DND-41 (cell line): ENCODE measurements at regions not wholly inside any gene's neighbourhood (a gene's known extent, or its start where the extent isn't known, plus 50 kb on each side); places are given as distances from the start of the nearest gene placed in this dataset.

Experiments
- ATAC-seq: fragments of 200-7000 bp; cut with Tn5 transposase; 3 replicates; pipeline ENCODE4 v1.9.1; 2021; ENCODE audit warnings: low read depth; ENCODE audit not compliant: insufficient read depth
- DNase-seq: peaks from one replicate; pipeline ENCODE4 v3.0.0-alpha.2; 2020
- H2AFZ ChIP-seq: 2 replicates; pipeline ENCODE4 v1.6.0; 2012; ENCODE audit warnings: low read depth, low read length
- H3K27ac ChIP-seq: 2 replicates; pipeline ENCODE4 v1.5.1; 2012; ENCODE audit warnings: low read length, inconsistent platforms
- H3K27me3 ChIP-seq: fragments of 200-600 bp; sonication (generic); 2 replicates; pipeline ENCODE4 v1.6.0; 2012; ENCODE audit warnings: low read length, mild to moderate bottlenecking, inconsistent platforms; ENCODE audit not compliant: insufficient read depth, poor library complexity
- H3K36me3 ChIP-seq: 2 replicates; pipeline ENCODE4 v1.5.1; 2012; ENCODE audit warnings: low read length, inconsistent platforms; ENCODE audit not compliant: insufficient read depth
- H3K4me1 ChIP-seq: 2 replicates; pipeline ENCODE4 v1.5.1; 2012; ENCODE audit warnings: mild to moderate bottlenecking, low read length; ENCODE audit not compliant: insufficient read depth
- H3K4me2 ChIP-seq: 2 replicates; pipeline ENCODE4 v1.6.0; 2012; ENCODE audit warnings: mild to moderate bottlenecking, moderate library complexity, low read length, inconsistent platforms; ENCODE audit not compliant: insufficient read depth
- H3K4me3 ChIP-seq, 2 experiments: fragments of 200-600 bp in 1 of 2; shearing (Covaris generic) in 1 of 2; 2 replicates each; pipeline ENCODE4 v1.5.1; 2012 to 2016; ENCODE audit warnings: inconsistent platforms in 2 of 2, low read length in 2 of 2, mild to moderate bottlenecking in 2 of 2, low read depth in 1 of 2, moderate library complexity in 1 of 2
- H3K79me2 ChIP-seq: 2 replicates; pipeline ENCODE4 v1.6.0; 2012; ENCODE audit warnings: low read length, inconsistent platforms; ENCODE audit not compliant: insufficient read depth
- H3K9ac ChIP-seq: 2 replicates; pipeline ENCODE4 v1.6.0; 2012; ENCODE audit warnings: low read depth, mild to moderate bottlenecking, inconsistent platforms, low read length, moderate library complexity
- H3K9me3 ChIP-seq: 2 replicates; pipeline ENCODE4 v1.5.1; 2012; ENCODE audit warnings: low read length, moderate library complexity, mild to moderate bottlenecking, inconsistent platforms; ENCODE audit not compliant: insufficient read depth, severe bottlenecking
- H4K20me1 ChIP-seq: 2 replicates; pipeline ENCODE4 v1.6.0; 2012; ENCODE audit warnings: low read length; ENCODE audit not compliant: insufficient read depth
- CTCF ChIP-seq: IDR thresholded peaks from 2 replicates; pipeline ENCODE4 v1.5.1; 2012; ENCODE audit warnings: borderline replicate concordance, low read length, moderate library complexity, mild to moderate bottlenecking; ENCODE audit not compliant: poor library complexity, severe bottlenecking; ENCODE audit errors: extremely low read depth
- EZH2 ChIP-seq: IDR thresholded peaks from 3 replicates; pipeline ENCODE4 v1.6.1; 2012; ENCODE audit warnings: borderline replicate concordance, low read depth, mild to moderate bottlenecking, moderate library complexity, low read length, inconsistent platforms; ENCODE audit not compliant: severe bottlenecking

- no peak for TF ChIP-seq EZH2
- TF ChIP-seq CTCF: no peak
- no peaks in the 10 kb centered on the region for H3K79me2 ChIP-seq
- no peaks in the 10 kb centered on the region for H3K27me3 ChIP-seq
- no peak overlapping the region for H2AFZ ChIP-seq
- no peak for DNase-seq
- no peaks in the 10 kb centered on the region for H3K36me3 ChIP-seq
- H3K4me3 ChIP-seq: no peak overlapping the region
- no peak overlapping the region for H3K9ac ChIP-seq
- ATAC-seq: no peak
- H3K27ac ChIP-seq: no peak overlapping the region
- H3K4me2 ChIP-seq: no peak overlapping the region
- no peaks in the 10 kb centered on the region for H3K4me1 ChIP-seq
- peaks cover 6% of the 10 kb centered on the region for H3K9me3 ChIP-seq
- H4K20me1 ChIP-seq: no peaks in the 10 kb centered on the region
Observed at GRCh38 chr10:94149702-94150101, 156.0 kb downstream of the PLCE1 start.

DNA sequence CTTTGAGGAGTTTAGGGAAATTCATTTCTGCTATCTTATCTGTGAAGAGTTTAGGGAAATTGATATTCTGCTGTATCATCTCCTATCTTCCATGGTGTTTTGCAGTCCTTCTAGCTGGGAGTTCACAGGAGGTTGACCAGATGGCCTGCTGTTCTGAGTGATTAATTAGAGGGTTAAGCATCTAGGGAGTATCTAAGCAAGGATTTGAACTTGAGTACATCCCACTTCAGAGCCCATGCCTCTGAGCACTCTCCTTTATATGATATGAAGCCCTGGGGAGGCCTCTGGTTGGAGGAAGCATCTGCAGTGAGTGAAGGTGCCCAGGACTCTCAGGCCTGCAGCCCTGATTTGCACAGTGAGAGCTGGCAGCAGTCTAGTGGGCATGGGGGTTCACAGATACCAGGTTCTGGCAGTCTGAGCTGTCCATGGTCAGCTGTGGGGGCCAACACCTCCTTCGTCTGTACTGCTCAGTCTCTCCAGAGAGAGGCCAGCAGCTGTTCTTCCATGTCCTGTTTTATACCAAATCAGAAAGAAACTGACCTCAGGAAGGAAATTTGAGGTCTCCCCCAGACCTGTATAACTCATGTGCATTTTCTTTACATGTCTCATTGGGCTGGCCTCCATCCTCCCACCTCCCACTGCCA, 156.9 kb downstream of the PLCE1 start:
- H3K27ac ChIP-seq: no peak overlapping the region
- H3K4me3 ChIP-seq: no peak overlapping the region
- ATAC-seq (no peak), DNase-seq (no peak)
- peaks cover 5% of the 10 kb centered on the region for H3K9me3 ChIP-seq
- no peaks in the 10 kb centered on the region for H4K20me1 ChIP-seq
- H3K4me2 ChIP-seq: no peak overlapping the region
- no peak overlapping the region for H3K9ac ChIP-seq
- no peaks in the 10 kb centered on the region for H3K4me1 ChIP-seq
- H2AFZ ChIP-seq: no peak overlapping the region
- H3K79me2 ChIP-seq: no peaks in the 10 kb centered on the region
- no peaks in the 10 kb centered on the region for H3K27me3 ChIP-seq
- no peaks in the 10 kb centered on the region for H3K36me3 ChIP-seq
- TF ChIP-seq CTCF (no peak), EZH2 (no peak)

- Histone ChIP-seq H3K4me3 (no peak overlapping the region), H3K27ac (no peak overlapping the region), H3K79me2 (no peaks in the 10 kb centered on the region), H3K4me2 (no peak overlapping the region), H3K36me3 (no peaks in the 10 kb centered on the region), H4K20me1 (no peaks in the 10 kb centered on the region), H3K27me3 (no peaks in the 10 kb centered on the region), H3K9ac (no peak overlapping the region), H3K9me3 (no peaks in the 10 kb centered on the region), H3K4me1 (no peaks in the 10 kb centered on the region), H2AFZ (no peak overlapping the region)
- TF ChIP-seq EZH2 (no peak), CTCF (no peak)
- DNase-seq: no peak
- no peak for ATAC-seq
Observed at GRCh38 chr10:94155722-94156271, 162.1 kb downstream of the PLCE1 start.
